ENCODE measurements at regions not wholly inside any gene's neighbourhood (a gene's known extent, or its start where the extent isn't known, plus 50 kb on each side); places are given as distances from the start of the nearest gene placed in this dataset.

- BruUV-seq (replicated peaks): no TSS peak
- Histone ChIP-seq H3K36me3 (ENCODE audit: control insufficient read depth, insufficient read depth, low read length) (no peaks in the 10 kb centered on the region; the same call in 1 of the 3 replicates), H4K20me1 (replicated peaks; ENCODE audit: control insufficient read depth, insufficient read depth, low read length) (no peaks in the 10 kb centered on the region), H3K9me3 (replicated peaks; ENCODE audit: control insufficient read depth, insufficient read depth, low read depth, low read length) (no peaks in the 10 kb centered on the region), H3K4me1 (replicated peaks in 1 of 2; ENCODE audit: control insufficient read depth in 2 of 2, insufficient read depth in 2 of 2, low read length in 2 of 2) (no peaks in the 10 kb centered on the region), H3K4me3 (no peak overlapping the region), H3K9me1 (ENCODE audit: control insufficient read depth, insufficient read depth, low read length) (no peaks in the 10 kb centered on the region), H2AFZ (ENCODE audit: low read depth, low read length) (no peak overlapping the region), H3K27me3 (ENCODE audit: control insufficient read depth in 2 of 2, insufficient read depth in 2 of 2, low read length in 2 of 2) (no peaks in the 10 kb centered on the region), H3K9ac (ENCODE audit: insufficient read depth in 1 of 2, low read depth in 2 of 2, low read length in 2 of 2) (no peak overlapping the region), H3K79me2 (ENCODE audit: control insufficient read depth, insufficient read depth, low read length) (no peaks in the 10 kb centered on the region), H3K4me2 (ENCODE audit: insufficient read depth, low read length) (no peak overlapping the region), H3K27ac (ENCODE audit: extremely low read depth, low read depth, low read length) (no peak overlapping the region)
- ChIA-PET POLR2A (no interaction called here), CTCF (ENCODE audit: low intra/inter-chr PET ratio) (no interaction called here)
- in situ Hi-C loops (cut with MboI): no loop called here
- WGBS (ENCODE audit: insufficient coverage, low coverage, missing lambda C conversion rate): 39% methylated on average over 2 of the region's 3 CpGs
- intact Hi-C loops (cut with micrococcal nuclease): no loop called here
- no peak for DNase-seq (ENCODE audit: extremely low read depth in 1 of 4, low spot score in 3 of 4)
- no peak for ATAC-seq
- no peak for TF ChIP-seq ZNF175 (CRISPR knock-in tag; IDR thresholded peaks at IDR 0.05; ENCODE audit: low read depth)
- no peak for TF ChIP-seq ZNF224 (CRISPR knock-in tag; IDR thresholded peaks at IDR 0.05)
- TF ChIP-seq SP2 (IDR thresholded peaks at IDR 0.05; ENCODE audit: extremely low read depth, low read depth, low read length, poor library complexity, severe bottlenecking): no peak
- TF ChIP-seq, protein P1, sequence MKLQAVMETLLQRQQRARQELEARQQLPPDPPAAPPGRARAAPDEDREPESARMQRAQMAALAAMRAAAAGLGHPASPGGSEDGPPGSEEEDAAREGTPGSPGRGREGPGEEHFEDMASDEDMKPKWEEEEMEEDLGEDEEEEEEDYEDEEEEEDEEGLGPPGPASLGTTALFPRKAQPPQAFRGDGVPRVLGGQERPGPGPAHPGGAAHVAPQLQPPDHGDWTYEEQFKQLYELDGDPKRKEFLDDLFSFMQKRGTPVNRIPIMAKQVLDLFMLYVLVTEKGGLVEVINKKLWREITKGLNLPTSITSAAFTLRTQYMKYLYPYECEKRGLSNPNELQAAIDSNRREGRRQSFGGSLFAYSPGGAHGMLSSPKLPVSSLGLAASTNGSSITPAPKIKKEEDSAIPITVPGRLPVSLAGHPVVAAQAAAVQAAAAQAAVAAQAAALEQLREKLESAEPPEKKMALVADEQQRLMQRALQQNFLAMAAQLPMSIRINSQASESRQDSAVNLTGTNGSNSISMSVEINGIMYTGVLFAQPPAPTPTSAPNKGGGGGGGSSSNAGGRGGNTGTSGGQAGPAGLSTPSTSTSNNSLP (IDR thresholded peaks at IDR 0.05; ENCODE audit: borderline replicate concordance, low read depth, low read length): no peak
- TF ChIP-seq ZNF253 (CRISPR knock-in tag; conservative IDR thresholded peaks at IDR 0.05): no peak
- TF ChIP-seq SP1 (CRISPR knock-in tag; IDR thresholded peaks at IDR 0.05): no peak
- no peak for TF ChIP-seq PBX2 (CRISPR knock-in tag; IDR thresholded peaks at IDR 0.05; ENCODE audit: low read depth)
- no peak for TF ChIP-seq PBX2 (tag; conservative IDR thresholded peaks at IDR 0.05; ENCODE audit: low read depth)
- TF ChIP-seq ZNF318 (IDR thresholded peaks at IDR 0.05; ENCODE audit: borderline replicate concordance in 1 of 2, low read depth in 1 of 2): no peak
- TF ChIP-seq MED1 (CRISPR knock-in tag; IDR thresholded peaks at IDR 0.05; ENCODE audit: borderline replicate concordance): no peak
- no peak for FAIRE-seq
Measured at GRCh38 chr17:6901086-6901485, 69.6 kb upstream of the TEKT1 start.

Measured in K562 (cell line).